ENCODE measurements at regions not wholly inside any gene's neighbourhood (a gene's known extent, or its start where the extent isn't known, plus 50 kb on each side); places are given as distances from the start of the nearest gene placed in this dataset.

DNA sequence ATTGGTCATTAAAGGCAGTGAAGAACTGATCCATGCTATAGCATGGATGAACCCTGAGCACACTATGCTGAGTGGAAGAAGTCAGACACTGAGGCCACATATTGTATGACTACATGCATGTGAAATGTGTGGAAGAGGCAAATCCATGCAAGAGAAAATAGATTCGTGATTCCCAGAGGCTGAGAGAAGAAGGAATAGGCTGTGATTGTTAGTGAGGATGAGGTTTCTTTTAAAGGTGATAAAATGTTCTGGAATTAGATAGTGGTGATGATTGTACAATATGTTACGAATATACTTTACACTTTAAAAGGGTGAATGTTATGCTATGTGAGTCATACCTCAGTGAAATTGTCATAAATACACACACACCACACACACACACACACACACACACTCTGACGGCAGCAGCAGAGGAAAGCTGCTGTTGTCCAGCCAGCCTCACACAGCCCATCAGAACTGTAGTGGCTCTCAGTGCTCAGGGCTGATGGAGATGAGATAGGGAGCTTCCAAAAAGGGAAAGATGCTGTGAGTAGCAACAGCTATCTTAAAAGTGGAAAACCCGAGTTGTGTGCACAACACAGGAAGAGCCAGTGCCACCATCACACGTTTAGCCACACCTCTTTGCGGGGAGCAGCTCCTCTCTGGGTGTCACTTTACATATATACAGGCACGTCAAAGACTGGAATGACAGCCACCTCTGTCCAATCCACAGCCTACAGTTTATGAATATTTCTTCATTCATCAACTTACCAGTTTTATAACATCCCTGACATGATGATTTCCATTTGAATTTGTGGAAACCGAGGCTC lies 153.0 kb downstream of the SPATA19 start:
- H3K4me3 ChIP-seq (ENCODE audit: low read depth, low read length) = no peak overlapping the region
- TF ChIP-seq, protein P1, sequence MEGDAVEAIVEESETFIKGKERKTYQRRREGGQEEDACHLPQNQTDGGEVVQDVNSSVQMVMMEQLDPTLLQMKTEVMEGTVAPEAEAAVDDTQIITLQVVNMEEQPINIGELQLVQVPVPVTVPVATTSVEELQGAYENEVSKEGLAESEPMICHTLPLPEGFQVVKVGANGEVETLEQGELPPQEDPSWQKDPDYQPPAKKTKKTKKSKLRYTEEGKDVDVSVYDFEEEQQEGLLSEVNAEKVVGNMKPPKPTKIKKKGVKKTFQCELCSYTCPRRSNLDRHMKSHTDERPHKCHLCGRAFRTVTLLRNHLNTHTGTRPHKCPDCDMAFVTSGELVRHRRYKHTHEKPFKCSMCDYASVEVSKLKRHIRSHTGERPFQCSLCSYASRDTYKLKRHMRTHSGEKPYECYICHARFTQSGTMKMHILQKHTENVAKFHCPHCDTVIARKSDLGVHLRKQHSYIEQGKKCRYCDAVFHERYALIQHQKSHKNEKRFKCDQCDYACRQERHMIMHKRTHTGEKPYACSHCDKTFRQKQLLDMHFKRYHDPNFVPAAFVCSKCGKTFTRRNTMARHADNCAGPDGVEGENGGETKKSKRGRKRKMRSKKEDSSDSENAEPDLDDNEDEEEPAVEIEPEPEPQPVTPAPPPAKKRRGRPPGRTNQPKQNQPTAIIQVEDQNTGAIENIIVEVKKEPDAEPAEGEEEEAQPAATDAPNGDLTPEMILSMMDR (IDR thresholded peaks at IDR 0.05; ENCODE audit: control insufficient read depth, extremely low read depth, insufficient read depth) = no peak
- DNase-seq (ENCODE audit: low read depth) = no peak

DNA sequence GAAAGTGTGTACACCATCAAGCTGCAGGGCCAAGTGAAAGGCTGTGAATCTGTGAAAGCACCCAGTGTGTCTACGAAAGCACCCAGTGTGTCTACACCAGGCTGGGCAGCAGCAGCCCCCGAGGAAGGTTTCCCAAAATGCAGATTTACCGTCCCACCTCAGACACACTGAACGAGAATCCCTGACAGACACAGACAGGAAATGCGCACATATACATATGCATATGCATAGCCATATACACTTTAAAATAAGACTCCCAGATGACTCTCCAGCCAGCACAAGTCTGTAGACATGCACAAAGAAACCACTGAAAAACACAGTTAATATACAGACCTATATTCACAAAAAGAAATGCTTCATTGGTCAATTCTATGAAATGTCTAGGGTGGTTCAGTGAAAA lies 155.5 kb upstream of the OPCML start:
- TF ChIP-seq, protein P1 (IDR thresholded peaks at IDR 0.05; ENCODE audit: control insufficient read depth, extremely low read depth, insufficient read depth) = no peak
- no peak overlapping the region for H3K4me3 ChIP-seq (ENCODE audit: low read depth, low read length)
- no peak for DNase-seq (ENCODE audit: low read depth)

DNA sequence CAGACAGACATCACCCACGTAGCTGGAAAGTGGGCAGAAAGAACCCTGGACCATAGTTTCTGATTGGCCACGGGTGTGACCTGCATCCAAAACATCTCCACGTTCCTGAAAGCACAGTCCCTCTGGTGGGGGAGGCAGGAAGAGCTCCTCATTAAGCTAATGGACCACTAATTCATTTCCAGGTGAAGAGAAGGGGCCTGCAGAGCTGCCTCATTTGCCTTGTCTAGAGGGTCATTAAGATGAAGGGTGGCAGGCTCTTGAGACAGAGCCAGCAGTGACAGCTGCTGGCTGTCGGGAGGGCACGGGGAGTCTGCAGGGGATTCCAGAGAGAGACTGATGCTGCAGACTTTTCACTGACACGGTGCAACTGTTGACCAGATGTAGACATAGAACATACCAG lies 149.6 kb upstream of the OPCML start:
- TF ChIP-seq, protein P1 (IDR thresholded peaks at IDR 0.05; ENCODE audit: control insufficient read depth, extremely low read depth, insufficient read depth) = no peak
- H3K4me3 ChIP-seq (ENCODE audit: low read depth, low read length) = no peak overlapping the region
- DNase-seq (ENCODE audit: low read depth) = no peak

DNA sequence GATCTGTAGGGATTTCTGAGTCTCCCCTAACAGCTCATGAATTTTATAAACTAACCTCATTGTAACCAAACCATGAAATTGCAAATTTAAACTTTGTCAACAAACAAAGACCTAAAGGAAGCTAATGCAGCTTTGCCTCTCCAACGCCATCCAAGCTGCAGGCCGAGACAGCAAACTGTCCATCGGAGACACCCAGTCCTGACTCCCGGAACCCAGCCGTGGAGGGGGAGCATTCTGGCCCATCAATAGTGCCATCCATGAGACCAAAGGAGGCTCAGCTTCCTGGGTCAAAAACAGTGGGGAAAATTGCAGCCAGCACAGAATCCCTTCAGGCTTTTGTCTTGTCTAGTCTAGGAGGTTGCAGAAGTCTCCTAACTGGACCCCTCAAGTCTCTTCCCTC lies 147.6 kb upstream of the OPCML start:
- TF ChIP-seq, protein P1 (IDR thresholded peaks at IDR 0.05; ENCODE audit: control insufficient read depth, extremely low read depth, insufficient read depth) = no peak
- H3K4me3 ChIP-seq (ENCODE audit: low read depth, low read length) = no peak overlapping the region
- no peak for DNase-seq (ENCODE audit: low read depth)

DNA sequence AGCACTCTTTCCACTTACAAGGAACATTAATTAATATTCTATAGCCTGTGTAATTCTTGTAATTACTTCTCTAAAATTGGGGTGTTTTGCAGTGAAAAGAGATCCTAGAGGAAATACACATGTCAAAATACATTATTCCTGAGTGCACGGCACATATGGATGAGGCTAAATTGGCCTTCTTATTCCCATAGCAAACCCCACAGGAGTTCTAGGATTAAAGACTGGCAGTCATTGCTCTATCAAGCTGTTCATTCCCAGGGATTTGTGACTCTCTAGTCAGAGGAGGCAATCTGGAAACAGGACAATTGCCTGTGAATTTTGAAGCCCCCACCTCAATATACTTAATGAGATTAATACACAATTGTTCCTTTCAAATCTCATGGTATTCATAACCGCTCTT lies 145.9 kb upstream of the OPCML start:
- TF ChIP-seq, protein P1 (IDR thresholded peaks at IDR 0.05; ENCODE audit: control insufficient read depth, extremely low read depth, insufficient read depth) = no peak
- H3K4me3 ChIP-seq (ENCODE audit: low read depth, low read length) = no peak overlapping the region
- DNase-seq (ENCODE audit: low read depth) = no peak

DNA sequence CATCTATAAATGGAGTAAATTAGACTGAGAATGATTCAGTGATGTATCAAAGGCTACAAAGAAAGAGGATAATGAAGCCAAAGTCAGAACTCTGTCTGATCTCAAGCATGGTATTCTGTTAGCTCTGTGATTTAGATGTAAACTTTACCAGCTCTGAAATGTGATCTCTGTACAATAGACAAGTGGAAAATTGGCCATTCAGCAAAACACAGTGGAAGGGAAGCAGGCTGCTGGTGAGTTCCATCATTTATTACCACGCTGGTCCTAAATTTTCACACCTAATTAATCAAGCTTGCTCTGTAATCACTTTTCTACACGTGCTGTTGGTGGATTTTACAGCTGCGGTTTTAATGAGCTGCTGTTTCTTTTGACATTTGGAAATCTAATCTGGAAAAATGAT lies 145.1 kb upstream of the OPCML start:
- TF ChIP-seq, protein P1 (IDR thresholded peaks at IDR 0.05; ENCODE audit: control insufficient read depth, extremely low read depth, insufficient read depth) = no peak
- H3K4me3 ChIP-seq (ENCODE audit: low read depth, low read length) = no peak overlapping the region
- no peak for DNase-seq (ENCODE audit: low read depth)

DNA sequence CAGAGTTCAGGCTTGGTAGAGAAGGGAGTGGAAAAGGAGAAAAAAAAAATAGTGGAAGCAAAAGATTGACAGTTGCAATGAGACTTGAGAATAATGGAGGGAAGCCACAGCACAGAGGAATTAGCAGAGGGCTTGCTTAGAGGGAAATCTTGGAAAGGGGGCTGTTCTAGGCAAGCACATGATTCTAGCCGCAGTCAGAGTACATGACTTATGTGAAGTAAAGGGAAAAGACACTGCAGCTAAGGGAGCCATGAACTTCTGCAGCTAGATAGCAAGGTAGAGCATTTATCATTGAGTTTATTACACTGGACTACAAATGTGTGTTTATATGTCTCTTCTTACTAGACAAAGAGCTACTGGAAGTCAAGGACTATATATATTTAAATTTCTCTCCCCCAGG lies 144.0 kb upstream of the OPCML start:
- DNase-seq (ENCODE audit: low read depth) = no peak
- H3K4me3 ChIP-seq (ENCODE audit: low read depth, low read length) = no peak overlapping the region
- TF ChIP-seq, protein P1 (IDR thresholded peaks at IDR 0.05; ENCODE audit: control insufficient read depth, extremely low read depth, insufficient read depth) = no peak

Data from LNCaP clone FGC (cell line).